ENCODE measurements at regions not wholly inside any gene's neighbourhood (a gene's known extent, or its start where the extent isn't known, plus 50 kb on each side); places are given as distances from the start of the nearest gene placed in this dataset.

GRCh38 chr5:27548484-27548883, 510.1 kb upstream of the CDH9 start:
- TF ChIP-seq, protein P1, sequence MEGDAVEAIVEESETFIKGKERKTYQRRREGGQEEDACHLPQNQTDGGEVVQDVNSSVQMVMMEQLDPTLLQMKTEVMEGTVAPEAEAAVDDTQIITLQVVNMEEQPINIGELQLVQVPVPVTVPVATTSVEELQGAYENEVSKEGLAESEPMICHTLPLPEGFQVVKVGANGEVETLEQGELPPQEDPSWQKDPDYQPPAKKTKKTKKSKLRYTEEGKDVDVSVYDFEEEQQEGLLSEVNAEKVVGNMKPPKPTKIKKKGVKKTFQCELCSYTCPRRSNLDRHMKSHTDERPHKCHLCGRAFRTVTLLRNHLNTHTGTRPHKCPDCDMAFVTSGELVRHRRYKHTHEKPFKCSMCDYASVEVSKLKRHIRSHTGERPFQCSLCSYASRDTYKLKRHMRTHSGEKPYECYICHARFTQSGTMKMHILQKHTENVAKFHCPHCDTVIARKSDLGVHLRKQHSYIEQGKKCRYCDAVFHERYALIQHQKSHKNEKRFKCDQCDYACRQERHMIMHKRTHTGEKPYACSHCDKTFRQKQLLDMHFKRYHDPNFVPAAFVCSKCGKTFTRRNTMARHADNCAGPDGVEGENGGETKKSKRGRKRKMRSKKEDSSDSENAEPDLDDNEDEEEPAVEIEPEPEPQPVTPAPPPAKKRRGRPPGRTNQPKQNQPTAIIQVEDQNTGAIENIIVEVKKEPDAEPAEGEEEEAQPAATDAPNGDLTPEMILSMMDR (IDR thresholded peaks at IDR 0.05; ENCODE audit: low read depth, low read length, poor library complexity, severe bottlenecking), result no peak
- no peak for TF ChIP-seq EZH2phosphoT487 (IDR thresholded peaks at IDR 0.05; ENCODE audit: borderline replicate concordance, low read length)
